ENCODE measurements at regions not wholly inside any gene's neighbourhood (a gene's known extent, or its start where the extent isn't known, plus 50 kb on each side); places are given as distances from the start of the nearest gene placed in this dataset.

DNA sequence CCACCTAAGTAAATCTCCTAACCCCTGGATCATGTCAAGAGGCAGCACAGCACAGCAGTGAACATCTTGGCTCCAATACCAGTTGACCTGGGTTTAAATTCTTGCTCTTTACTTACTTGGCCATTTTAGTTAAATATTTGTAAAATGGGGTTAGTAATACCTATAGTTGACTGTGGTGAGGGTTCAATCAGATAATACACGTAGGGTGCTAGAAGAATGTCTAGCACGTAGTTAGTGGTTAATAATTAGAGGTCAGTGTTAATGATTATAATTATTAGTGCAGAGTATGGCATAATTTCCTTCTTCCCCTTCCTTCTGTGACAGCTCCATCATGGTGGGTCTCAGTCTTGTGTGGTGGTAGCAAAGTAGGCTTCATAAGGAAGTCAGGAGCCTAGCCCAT lies 520.8 kb downstream of the INSC start:
- no CpG with 5 or more reads among the region's 2 CpGs for WGBS, 2 donors (ENCODE audit: extremely low coverage in 2 of 2, insufficient read length in 2 of 2, insufficient replicate concordance in 1 of 2)
- Histone ChIP-seq H3K36me3 (replicated peaks in 1 of 2; ENCODE audit: control insufficient read depth in 2 of 2, insufficient read depth in 2 of 2, low read length in 2 of 2) (no peaks in the 10 kb centered on the region), H2BK15ac (ENCODE audit: low read length) (no peak overlapping the region), H3K4me2 (ENCODE audit: insufficient read depth, low read length, poor library complexity, severe bottlenecking) (no peak overlapping the region), H3K9me3 (replicated peaks in 1 of 2; ENCODE audit: control insufficient read depth in 2 of 2, insufficient read depth in 1 of 2, low read depth in 1 of 2, low read length in 2 of 2) (no peaks in the 10 kb centered on the region), H2AFZ (ENCODE audit: low read length) (no peak overlapping the region), H2BK120ac (ENCODE audit: low read depth, low read length) (no peak overlapping the region), H2BK5ac (ENCODE audit: low read length) (no peak overlapping the region), H2AK5ac (ENCODE audit: low read depth, low read length) (no peak overlapping the region), H3K18ac (ENCODE audit: low read length) (no peak overlapping the region), H3K4me1 (ENCODE audit: control insufficient read depth in 2 of 2, insufficient read depth in 1 of 2, low read depth in 1 of 2, low read length in 2 of 2) (peaks cover 0 to 4% of the 10 kb centered on the region in 2 donors), H3K4ac (ENCODE audit: low read length) (no peak overlapping the region), H3K79me1 (ENCODE audit: low read depth, low read length) (no peaks in the 10 kb centered on the region), H4K91ac (ENCODE audit: low read depth, low read length, poor library complexity) (no peak overlapping the region), H4K8ac (ENCODE audit: low read depth, low read length) (no peak overlapping the region), H3K14ac (ENCODE audit: low read length) (no peak overlapping the region), H2BK12ac (ENCODE audit: low read length) (no peak overlapping the region), H3K4me3 (ENCODE audit: low read length in 2 of 2) (no peak overlapping the region), H3K9ac (ENCODE audit: low read depth, low read length, poor library complexity) (no peak overlapping the region), H3K27ac (replicated peaks; ENCODE audit: low read length) (no peak overlapping the region), H3K23ac (ENCODE audit: low read depth, low read length, poor library complexity) (no peak overlapping the region), H3K27me3 (ENCODE audit: control insufficient read depth in 3 of 3, insufficient read depth in 3 of 3, low read depth in 1 of 3, low read length in 3 of 3) (no peaks in the 10 kb centered on the region)
- DNase-seq (ENCODE audit: low spot score), result no peak

DNA sequence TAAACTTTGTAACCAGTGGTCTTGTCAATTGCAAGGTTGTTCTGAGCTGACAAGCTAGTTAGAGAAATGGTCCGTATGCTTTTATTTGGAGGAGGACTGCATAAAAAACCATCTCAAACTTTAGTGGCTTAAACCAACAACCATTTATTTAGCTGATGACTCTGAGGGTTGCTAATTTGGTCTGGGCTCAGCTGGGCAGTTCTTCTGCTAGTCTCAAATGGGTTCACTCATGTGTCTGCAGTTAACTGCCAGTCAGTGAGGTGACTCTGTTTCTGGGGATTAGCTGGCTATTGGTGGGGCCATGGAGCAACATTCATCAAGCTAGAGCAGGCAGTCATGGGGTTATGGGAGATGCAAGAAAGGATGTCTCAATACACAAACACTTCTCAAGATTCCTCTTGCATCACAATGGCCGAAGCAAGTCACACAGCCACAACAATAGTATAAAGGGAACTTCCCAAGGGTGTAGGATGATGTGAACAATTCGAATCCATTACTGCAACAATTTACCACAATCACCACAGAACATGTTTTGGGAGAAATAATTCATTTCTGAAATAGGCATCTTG lies 521.9 kb downstream of the INSC start:
- Histone ChIP-seq H2BK120ac (ENCODE audit: low read depth, low read length) (no peak overlapping the region), H3K23ac (ENCODE audit: low read depth, low read length, poor library complexity) (no peak overlapping the region), H2AFZ (ENCODE audit: low read length) (no peak overlapping the region), H2BK5ac (ENCODE audit: low read length) (no peak overlapping the region), H2BK15ac (ENCODE audit: low read length) (no peak overlapping the region), H3K4ac (ENCODE audit: low read length) (no peak overlapping the region), H3K18ac (ENCODE audit: low read length) (no peak overlapping the region), H2BK12ac (ENCODE audit: low read length) (no peak overlapping the region), H4K91ac (ENCODE audit: low read depth, low read length, poor library complexity) (no peak overlapping the region), H3K79me1 (ENCODE audit: low read depth, low read length) (no peaks in the 10 kb centered on the region), H4K8ac (ENCODE audit: low read depth, low read length) (no peak overlapping the region), H3K27ac (replicated peaks; ENCODE audit: low read length) (no peak overlapping the region), H3K36me3 (replicated peaks in 1 of 2; ENCODE audit: control insufficient read depth in 2 of 2, insufficient read depth in 2 of 2, low read length in 2 of 2) (no peaks in the 10 kb centered on the region), H3K9me3 (replicated peaks in 1 of 2; ENCODE audit: control insufficient read depth in 2 of 2, insufficient read depth in 1 of 2, low read depth in 1 of 2, low read length in 2 of 2) (no peaks in the 10 kb centered on the region), H3K4me1 (ENCODE audit: control insufficient read depth in 2 of 2, insufficient read depth in 1 of 2, low read depth in 1 of 2, low read length in 2 of 2) (peaks cover 0 to 4% of the 10 kb centered on the region in 2 donors), H3K27me3 (ENCODE audit: control insufficient read depth in 3 of 3, insufficient read depth in 3 of 3, low read depth in 1 of 3, low read length in 3 of 3) (no peaks in the 10 kb centered on the region), H3K4me2 (ENCODE audit: insufficient read depth, low read length, poor library complexity, severe bottlenecking) (no peak overlapping the region), H2AK5ac (ENCODE audit: low read depth, low read length) (no peak overlapping the region), H3K4me3 (ENCODE audit: low read length in 2 of 2) (no peak overlapping the region), H3K14ac (ENCODE audit: low read length) (no peak overlapping the region), H3K9ac (ENCODE audit: low read depth, low read length, poor library complexity) (no peak overlapping the region)
- no CpG with 5 or more reads among the region's 3 CpGs for WGBS, 2 donors (ENCODE audit: extremely low coverage in 2 of 2, insufficient read length in 2 of 2, insufficient replicate concordance in 1 of 2)
- DNase-seq (ENCODE audit: low spot score), result no peak

GRCh38 chr11:15638386-15638787 lies 523.7 kb downstream of the INSC start:
- Histone ChIP-seq H3K18ac (ENCODE audit: low read length) (no peak overlapping the region), H2BK12ac (ENCODE audit: low read length) (no peak overlapping the region), H3K36me3 (replicated peaks in 1 of 2; ENCODE audit: control insufficient read depth in 2 of 2, insufficient read depth in 2 of 2, low read length in 2 of 2) (no peaks in the 10 kb centered on the region), H4K8ac (ENCODE audit: low read depth, low read length) (no peak overlapping the region), H3K23ac (ENCODE audit: low read depth, low read length, poor library complexity) (no peak overlapping the region), H3K9me3 (replicated peaks in 1 of 2; ENCODE audit: control insufficient read depth in 2 of 2, insufficient read depth in 1 of 2, low read depth in 1 of 2, low read length in 2 of 2) (no peaks in the 10 kb centered on the region), H3K14ac (ENCODE audit: low read length) (no peak overlapping the region), H2BK120ac (ENCODE audit: low read depth, low read length) (no peak overlapping the region), H3K4me3 (ENCODE audit: low read length in 2 of 2) (no peak overlapping the region), H2BK15ac (ENCODE audit: low read length) (no peak overlapping the region), H3K27ac (replicated peaks; ENCODE audit: low read length) (no peak overlapping the region), H3K79me1 (ENCODE audit: low read depth, low read length) (no peaks in the 10 kb centered on the region), H3K4me1 (ENCODE audit: control insufficient read depth in 2 of 2, insufficient read depth in 1 of 2, low read depth in 1 of 2, low read length in 2 of 2) (peaks cover 0 to 4% of the 10 kb centered on the region in 2 donors), H3K4me2 (ENCODE audit: insufficient read depth, low read length, poor library complexity, severe bottlenecking) (no peak overlapping the region), H4K91ac (ENCODE audit: low read depth, low read length, poor library complexity) (no peak overlapping the region), H3K27me3 (ENCODE audit: control insufficient read depth in 3 of 3, insufficient read depth in 3 of 3, low read depth in 1 of 3, low read length in 3 of 3) (peaks cover 0 to 5% (median 0%) of the 10 kb centered on the region in 3 experiments), H3K4ac (ENCODE audit: low read length) (no peak overlapping the region), H2AFZ (ENCODE audit: low read length) (no peak overlapping the region), H2AK5ac (ENCODE audit: low read depth, low read length) (no peak overlapping the region), H2BK5ac (ENCODE audit: low read length) (no peak overlapping the region), H3K9ac (ENCODE audit: low read depth, low read length, poor library complexity) (no peak overlapping the region)
- DNase-seq (ENCODE audit: low spot score), result no peak
- no CpG with 5 or more reads among the region's 1 CpG for WGBS, 2 donors (ENCODE audit: extremely low coverage in 2 of 2, insufficient read length in 2 of 2, insufficient replicate concordance in 1 of 2)

GRCh38 chr11:15640318-15640717 lies 525.6 kb downstream of the INSC start:
- Histone ChIP-seq H4K8ac (ENCODE audit: low read depth, low read length) (no peak overlapping the region), H3K4me2 (ENCODE audit: insufficient read depth, low read length, poor library complexity, severe bottlenecking) (no peak overlapping the region), H3K36me3 (replicated peaks in 1 of 2; ENCODE audit: control insufficient read depth in 2 of 2, insufficient read depth in 2 of 2, low read length in 2 of 2) (peaks cover 0 to 2% of the 10 kb centered on the region in 2 donors), H2BK120ac (ENCODE audit: low read depth, low read length) (no peak overlapping the region), H3K9ac (ENCODE audit: low read depth, low read length, poor library complexity) (no peak overlapping the region), H2BK15ac (ENCODE audit: low read length) (no peak overlapping the region), H3K4ac (ENCODE audit: low read length) (no peak overlapping the region), H3K27ac (replicated peaks; ENCODE audit: low read length) (no peak overlapping the region), H3K14ac (ENCODE audit: low read length) (no peak overlapping the region), H2AK5ac (ENCODE audit: low read depth, low read length) (no peak overlapping the region), H2AFZ (ENCODE audit: low read length) (no peak overlapping the region), H3K9me3 (replicated peaks in 1 of 2; ENCODE audit: control insufficient read depth in 2 of 2, insufficient read depth in 1 of 2, low read depth in 1 of 2, low read length in 2 of 2) (no peaks in the 10 kb centered on the region), H3K23ac (ENCODE audit: low read depth, low read length, poor library complexity) (no peak overlapping the region), H3K27me3 (ENCODE audit: control insufficient read depth in 3 of 3, insufficient read depth in 3 of 3, low read depth in 1 of 3, low read length in 3 of 3) (peaks cover 0 to 10% (median 0%) of the 10 kb centered on the region in 3 experiments), H2BK12ac (ENCODE audit: low read length) (no peak overlapping the region), H2BK5ac (ENCODE audit: low read length) (no peak overlapping the region), H3K4me1 (ENCODE audit: control insufficient read depth in 2 of 2, insufficient read depth in 1 of 2, low read depth in 1 of 2, low read length in 2 of 2) (peaks cover 0 to 5% of the 10 kb centered on the region in 2 donors), H3K79me1 (ENCODE audit: low read depth, low read length) (no peaks in the 10 kb centered on the region), H3K18ac (ENCODE audit: low read length) (no peak overlapping the region), H3K4me3 (ENCODE audit: low read length in 2 of 2) (no peak overlapping the region), H4K91ac (ENCODE audit: low read depth, low read length, poor library complexity) (no peak overlapping the region)
- DNase-seq (ENCODE audit: low spot score), result no peak
- WGBS, 2 donors (ENCODE audit: extremely low coverage in 2 of 2, insufficient read length in 2 of 2, insufficient replicate concordance in 1 of 2), result no CpG with 5 or more reads among the region's 9 CpGs

Measured in neuronal stem cell (in vitro differentiated cells).